GM18873 (cell line): ENCODE measurements at regions not wholly inside any gene's neighbourhood (a gene's known extent, or its start where the extent isn't known, plus 50 kb on each side); places are given as distances from the start of the nearest gene placed in this dataset.
"Not testable (repeated sequence)": the region's sequence is repeated elsewhere in the genome, so short reads cannot be mapped to it uniquely, and the experiment has no call there.

Experiments
- ATAC-seq: cut with Tn5 transposase; IDR thresholded peaks from one replicate; pipeline ENCODE4 v1.9.1; 2021; ENCODE audit warnings: mild to moderate bottlenecking, moderate library complexity, moderate number of reproducible peaks; ENCODE audit not compliant: unreplicated experiment, low FRiP score

DNA sequence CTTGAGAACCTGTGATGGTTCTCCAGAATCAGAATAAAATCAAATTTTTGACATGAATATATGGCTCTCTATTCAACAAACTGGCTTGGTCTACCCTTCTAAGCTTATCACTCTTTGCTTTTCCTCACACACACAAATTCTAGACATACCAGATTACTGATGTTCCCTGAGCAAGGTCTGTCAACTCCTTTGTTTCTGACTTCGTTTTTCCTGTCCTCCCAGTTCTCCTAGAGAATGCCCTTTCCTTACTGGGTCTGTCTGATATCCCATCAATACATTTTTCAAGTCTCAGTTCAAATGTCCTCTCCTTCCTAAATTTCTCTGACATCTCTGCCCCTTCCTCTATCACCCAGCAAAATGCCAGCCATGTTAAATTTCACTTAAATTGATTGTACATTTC is 202.1 kb upstream of the IGFBP7 start:
- no peak for ATAC-seq

GRCh38 chr4:57309658-57310057 is 199.5 kb upstream of the IGFBP7 start:
- ATAC-seq, result no peak

GRCh38 chr4:57308301-57308700 is 198.1 kb upstream of the IGFBP7 start:
- ATAC-seq, result no peak

DNA sequence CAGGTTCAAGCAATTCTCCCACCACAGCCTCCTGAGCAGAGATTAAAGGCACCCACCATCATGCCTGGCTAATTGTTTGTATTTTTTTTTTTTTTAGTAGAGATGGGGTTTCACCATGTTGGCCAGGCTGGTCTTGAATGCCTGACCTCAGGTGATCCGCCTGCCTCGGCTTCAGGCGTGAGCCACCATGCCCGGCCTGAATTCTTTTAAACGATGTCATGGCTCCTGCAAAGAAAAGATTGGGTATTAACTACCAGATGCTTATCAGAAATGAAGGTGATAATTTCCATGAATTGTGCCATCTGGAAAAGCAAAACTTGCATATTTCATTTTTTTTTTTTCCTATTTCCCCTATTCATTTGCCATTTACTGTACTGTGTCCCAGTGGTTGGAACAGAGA is 195.7 kb upstream of the IGFBP7 start:
- ATAC-seq, result no peak

- no peak for ATAC-seq
Observed at GRCh38 chr4:57303012-57303751, 193.0 kb upstream of the IGFBP7 start.

- not testable (repeated sequence) for ATAC-seq
Observed at GRCh38 chr4:57300300-57300699, 190.1 kb upstream of the IGFBP7 start.

- no peak for ATAC-seq
Observed at GRCh38 chr4:57291911-57292310, 181.7 kb upstream of the IGFBP7 start.

DNA sequence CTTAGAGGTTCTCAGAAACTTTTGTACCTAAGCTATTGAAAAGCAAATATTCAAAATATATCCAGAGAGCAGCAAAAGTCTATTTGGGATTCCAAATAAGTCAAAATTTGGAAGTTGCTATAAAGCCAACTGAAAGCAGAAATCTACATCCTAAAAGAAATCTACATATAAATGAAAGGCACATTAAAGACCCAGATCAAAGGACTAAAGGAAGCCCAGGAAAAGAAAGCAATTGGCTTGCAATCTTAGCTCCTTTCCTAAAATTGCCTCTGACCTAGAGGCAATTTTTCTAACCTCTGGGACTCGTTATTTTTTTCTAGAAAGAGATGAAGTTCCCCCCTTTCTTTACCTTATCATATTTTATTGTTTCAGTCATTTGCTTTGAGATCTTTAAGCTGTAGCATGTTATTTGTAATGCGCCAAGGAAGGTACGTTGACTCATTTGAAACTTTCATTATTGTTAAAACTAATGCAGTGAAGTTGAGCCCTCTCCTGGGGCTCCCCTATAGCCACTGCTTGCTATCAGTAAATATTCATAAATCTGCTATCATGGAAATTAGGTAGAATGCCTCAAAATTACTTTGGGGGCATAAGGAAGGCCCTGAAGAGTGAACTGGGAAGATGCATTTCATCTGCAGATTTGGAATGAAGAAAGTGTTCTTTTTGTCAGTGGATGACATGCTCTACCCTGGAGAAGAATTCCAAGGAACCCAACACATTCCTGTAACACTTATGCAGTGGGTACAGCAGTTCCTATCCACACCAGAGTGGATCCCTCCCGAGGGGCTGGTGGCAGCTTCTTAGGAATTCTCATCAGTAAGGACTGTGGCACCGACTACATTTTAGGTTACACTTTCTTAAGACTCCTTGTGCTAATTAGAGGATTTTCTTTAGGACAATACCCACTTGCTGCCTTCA is 177.8 kb upstream of the IGFBP7 start:
- ATAC-seq, result no peak

DNA sequence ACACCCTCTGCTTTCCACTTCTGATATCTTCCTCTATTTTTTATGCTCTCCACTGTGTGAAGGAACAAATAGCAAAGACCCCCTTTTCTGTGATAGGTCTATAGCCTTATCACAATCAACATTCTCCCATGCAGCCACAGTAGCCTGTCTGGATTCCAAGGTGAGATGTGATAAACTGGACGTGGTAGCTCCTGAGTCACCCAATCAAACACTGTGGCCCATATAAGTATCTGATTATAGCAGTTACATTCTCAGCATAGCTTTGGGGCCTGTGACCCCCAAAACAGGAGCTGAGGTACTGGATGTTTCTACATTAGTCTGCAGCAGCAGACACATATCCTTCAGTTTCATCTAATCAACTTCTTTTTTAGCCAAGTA is 172.7 kb upstream of the IGFBP7 start:
- no peak for ATAC-seq

- no peak for ATAC-seq
Observed at GRCh38 chr4:57280481-57280880, 170.3 kb upstream of the IGFBP7 start.

DNA sequence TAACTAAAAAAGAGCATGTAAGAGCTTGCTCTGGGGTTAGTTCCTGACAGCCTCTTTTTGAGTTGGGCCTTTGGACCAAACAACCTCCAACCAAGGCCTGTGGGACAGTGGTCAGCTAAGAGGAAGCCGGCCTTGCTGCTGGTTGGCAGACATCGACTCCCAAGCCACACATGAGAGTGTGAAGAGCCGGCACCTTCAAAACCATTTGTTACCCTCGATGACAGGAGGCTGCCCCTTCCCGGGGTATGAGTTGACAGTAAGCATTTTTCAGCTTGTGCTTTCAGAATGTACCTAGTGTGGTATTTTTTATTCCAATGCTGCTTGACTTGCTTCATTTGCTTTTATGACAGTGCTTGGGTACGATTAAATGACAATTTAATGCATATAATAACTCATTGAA is 168.6 kb upstream of the IGFBP7 start:
- ATAC-seq, result no peak

- ATAC-seq, result no peak
Observed at GRCh38 chr4:57274082-57274481, 163.9 kb upstream of the IGFBP7 start.

DNA sequence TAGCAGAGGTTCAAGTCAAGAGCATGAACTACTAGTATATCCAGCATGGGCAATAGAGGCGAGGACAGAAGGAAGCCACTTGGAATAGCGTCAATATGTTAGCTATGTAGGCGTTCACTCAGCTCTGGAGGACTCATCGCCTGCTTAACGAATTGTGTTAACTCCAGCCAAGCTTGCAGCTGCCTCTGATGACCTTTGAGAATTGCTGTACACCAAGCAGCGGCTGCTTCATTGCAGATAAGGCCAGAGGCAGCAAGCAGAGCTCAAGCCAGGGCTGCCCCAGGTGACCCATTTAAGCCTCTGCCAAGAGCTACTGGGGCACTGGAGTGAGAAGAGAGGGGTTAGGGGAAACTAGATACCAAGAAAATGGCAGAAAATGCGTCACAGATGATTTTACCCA is 160.2 kb upstream of the IGFBP7 start:
- no peak for ATAC-seq

- no peak for ATAC-seq
Observed at GRCh38 chr4:57265831-57266582, 155.8 kb upstream of the IGFBP7 start.

DNA sequence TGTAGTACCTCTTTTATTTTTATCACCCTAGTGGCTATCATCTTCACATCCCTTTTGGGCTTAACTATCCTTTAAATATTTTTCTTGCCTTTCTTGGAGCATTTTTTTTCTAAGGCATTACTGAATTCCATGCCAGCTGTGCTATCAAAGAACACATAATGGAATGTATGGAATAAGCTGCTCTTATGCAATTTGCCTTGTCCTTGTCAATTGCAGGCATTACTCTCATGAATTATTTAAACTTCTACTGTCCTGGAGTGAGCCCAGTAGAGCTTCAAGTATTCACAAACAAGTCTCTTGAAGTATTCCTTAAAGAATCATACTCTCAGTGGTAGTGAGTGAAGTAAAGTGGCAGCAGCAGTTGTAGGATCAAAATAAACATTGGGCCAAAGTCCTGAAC is 144.6 kb upstream of the IGFBP7 start:
- no peak for ATAC-seq

DNA sequence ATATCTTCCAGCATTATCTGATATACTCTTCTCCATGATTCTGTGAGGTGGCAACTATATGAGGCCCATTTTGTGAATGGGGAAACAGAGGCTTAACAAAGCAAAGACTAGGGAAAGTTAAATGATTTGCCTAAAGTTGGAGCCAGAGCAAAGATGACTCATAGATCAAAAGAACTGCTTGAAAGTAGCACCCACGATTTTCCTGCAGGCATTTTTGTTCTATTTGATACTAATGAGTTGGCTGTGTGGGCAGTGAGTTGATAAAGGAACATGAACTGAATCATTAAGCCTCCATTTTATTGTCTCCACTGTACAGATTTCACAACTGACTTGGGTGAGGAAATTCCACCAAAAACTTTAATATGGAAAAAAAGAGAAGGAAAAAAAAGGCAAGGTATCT is 138.9 kb upstream of the IGFBP7 start:
- ATAC-seq, result no peak

GRCh38 chr4:57243076-57243475 is 132.9 kb upstream of the IGFBP7 start:
- ATAC-seq, result no peak

DNA sequence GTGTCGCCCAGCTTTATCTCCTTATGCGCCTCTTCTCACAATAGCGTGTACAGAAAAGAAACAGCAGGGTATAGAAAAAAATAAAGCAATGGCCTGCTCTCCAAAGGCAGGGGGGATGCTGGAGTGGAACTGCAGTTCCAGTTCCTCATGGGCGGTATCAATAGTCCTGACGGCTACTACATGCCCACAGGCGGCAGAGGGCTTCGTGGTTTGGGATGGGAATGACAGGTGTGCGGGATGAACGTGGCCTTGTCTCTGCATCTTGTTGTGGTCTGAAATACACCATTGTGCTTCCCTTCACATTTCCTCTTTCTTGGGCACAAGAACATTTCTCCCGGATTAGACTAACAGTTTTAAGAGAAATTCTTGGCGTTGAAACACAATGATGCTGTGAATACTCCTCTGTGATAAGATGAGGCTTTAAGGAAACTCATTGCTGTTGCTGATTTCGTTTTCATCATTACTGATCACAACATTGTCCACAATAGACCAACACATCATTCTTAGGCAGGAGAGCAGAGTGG is 124.1 kb upstream of the IGFBP7 start:
- ATAC-seq, result no peak

GRCh38 chr4:57233386-57233785 is 123.2 kb upstream of the IGFBP7 start:
- ATAC-seq, result no peak

GRCh38 chr4:57231781-57232180 is 121.6 kb upstream of the IGFBP7 start:
- ATAC-seq, result no peak

DNA sequence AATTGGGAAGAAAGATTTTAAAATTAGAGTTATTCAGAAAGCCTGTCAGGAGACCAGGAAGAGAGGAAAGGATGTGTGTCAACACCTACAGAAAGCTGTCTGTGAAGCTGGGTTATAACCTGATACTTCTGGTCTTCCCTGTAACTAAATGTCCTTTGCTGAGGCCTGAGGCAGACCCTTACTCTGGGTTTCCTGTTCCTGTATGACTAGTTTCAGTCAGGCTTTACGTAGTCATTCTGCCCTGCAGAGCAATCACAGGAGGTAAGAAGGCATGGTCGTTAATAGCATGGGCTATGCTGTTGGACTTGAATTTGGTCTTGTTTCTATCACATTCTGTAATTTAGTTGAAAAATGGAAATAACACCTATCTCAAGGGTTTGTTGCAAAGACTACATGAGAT is 110.5 kb upstream of the IGFBP7 start:
- no peak for ATAC-seq
